ENCODE measurements at regions not wholly inside any gene's neighbourhood (a gene's known extent, or its start where the extent isn't known, plus 50 kb on each side); places are given as distances from the start of the nearest gene placed in this dataset.
"Not testable (repeated sequence)": the region's sequence is repeated elsewhere in the genome, so short reads cannot be mapped to it uniquely, and the experiment has no call there.

- DNase-seq: no peak
Observed at GRCh38 chr14:42533476-42533875, 926.8 kb downstream of the LRFN5 start.

GRCh38 chr14:42532194-42532593 is 925.5 kb downstream of the LRFN5 start:
- no peak for DNase-seq

- no peak for DNase-seq
Observed at GRCh38 chr14:42527141-42527540, 920.5 kb downstream of the LRFN5 start.

GRCh38 chr14:42523666-42524065 is 917.0 kb downstream of the LRFN5 start:
- DNase-seq: no peak

GRCh38 chr14:42517806-42518500 is 911.3 kb downstream of the LRFN5 start:
- no peak for DNase-seq

GRCh38 chr14:42513837-42514236 is 907.2 kb downstream of the LRFN5 start:
- DNase-seq: no peak

GRCh38 chr14:42510071-42510470 is 903.4 kb downstream of the LRFN5 start:
- DNase-seq: no peak

- DNase-seq: no peak
Observed at GRCh38 chr14:42508209-42508946, 901.7 kb downstream of the LRFN5 start.

GRCh38 chr14:42504433-42504832 is 897.8 kb downstream of the LRFN5 start:
- no peak for DNase-seq

- DNase-seq: no peak
Observed at GRCh38 chr14:42499137-42499536, 892.5 kb downstream of the LRFN5 start.

GRCh38 chr14:42490536-42490935 is 883.9 kb downstream of the LRFN5 start:
- no peak for DNase-seq

GRCh38 chr14:42488965-42489364 is 882.3 kb downstream of the LRFN5 start:
- DNase-seq: no peak

GRCh38 chr14:42482345-42482971 is 875.8 kb downstream of the LRFN5 start:
- DNase-seq: not testable (repeated sequence)

GRCh38 chr14:42481714-42482113 is 875.0 kb downstream of the LRFN5 start:
- DNase-seq: not testable (repeated sequence)

GRCh38 chr14:42480255-42480654 is 873.6 kb downstream of the LRFN5 start:
- DNase-seq: no peak

- DNase-seq: no peak
Observed at GRCh38 chr14:42475289-42475688, 868.6 kb downstream of the LRFN5 start.

GRCh38 chr14:42470427-42470719 is 863.7 kb downstream of the LRFN5 start:
- no peak for DNase-seq

- no peak for DNase-seq
Observed at GRCh38 chr14:42469637-42470426, 863.2 kb downstream of the LRFN5 start.

- DNase-seq: no peak
Observed at GRCh38 chr14:42460673-42461072, 854.0 kb downstream of the LRFN5 start.

- no peak for DNase-seq
Observed at GRCh38 chr14:42459171-42459685, 852.6 kb downstream of the LRFN5 start.

- no peak for DNase-seq
Observed at GRCh38 chr14:42441615-42442014, 834.9 kb downstream of the LRFN5 start.

GRCh38 chr14:42437809-42438208 is 831.1 kb downstream of the LRFN5 start:
- DNase-seq: no peak

GRCh38 chr14:42429401-42429800 is 822.7 kb downstream of the LRFN5 start:
- no peak for DNase-seq
